Suprapubic skin (tissue), 4 donors: ENCODE measurements at regions not wholly inside any gene's neighbourhood (a gene's known extent, or its start where the extent isn't known, plus 50 kb on each side); places are given as distances from the start of the nearest gene placed in this dataset.

Experiments used
- DNase-seq, 2 donors: peaks; one replicate each; pipeline ENCODE4 v3.0.0-alpha.2; 2019; ENCODE audit warnings: low spot score in 2 of 2
- H3K27ac ChIP-seq: fragments of 200-600 bp; sonication (generic); one replicate; pipeline ENCODE4 v1.5.1; 2019
- H3K27me3 ChIP-seq: fragments of 200-600 bp; sonication (generic); one replicate; pipeline ENCODE4 v1.5.1; 2019
- H3K36me3 ChIP-seq: fragments of 200-600 bp; sonication (generic); one replicate; pipeline ENCODE4 v1.5.1; 2019
- H3K4me1 ChIP-seq: fragments of 200-600 bp; sonication (generic); one replicate; pipeline ENCODE4 v1.5.1; 2019
- H3K4me3 ChIP-seq: fragments of 200-600 bp; sonication (generic); one replicate; pipeline ENCODE4 v1.5.1; 2019; ENCODE audit warnings: mild to moderate bottlenecking
- H3K9me3 ChIP-seq: fragments of 200-600 bp; sonication (generic); one replicate; pipeline ENCODE4 v1.5.1; 2019
- EP300 ChIP-seq: sonication (generic); formaldehyde crosslinking; IDR thresholded peaks from one replicate; pipeline ENCODE4 v1.6.1; 2017; ENCODE audit warnings: antibody characterized with exemption
- POLR2A ChIP-seq, 2 donors: fragments of 450-650 bp; IDR thresholded peaks; one replicate each; pipeline ENCODE4 v1.6.1; 2017; ENCODE audit warnings: antibody characterized with exemption in 2 of 2, mild to moderate bottlenecking in 2 of 2, moderate library complexity in 2 of 2
- POLR2AphosphoS5 ChIP-seq, 3 donors: sonication (generic); formaldehyde crosslinking; IDR thresholded peaks; one replicate each; pipeline ENCODE4 v1.6.1; 2017; ENCODE audit warnings: antibody characterized with exemption in 3 of 3
- WGBS: methylation state at CpG from one replicate; pipeline ENCODE4 v1.1.5; 2018; 5-methylcytosine and 5-hydroxymethylcytosine counted together
- TF ChIP-seq, protein P1 (sequence below), 2 donors: fragments of 200-600 bp in 1 of 2; fragments of 450-650 bp in 1 of 2; sonication (generic) in 1 of 2; IDR thresholded peaks; one replicate each; pipeline ENCODE4 v1.5.1; 2016 to 2019; ENCODE audit warnings: antibody characterized with exemption in 2 of 2, mild to moderate bottlenecking in 1 of 2, moderate library complexity in 1 of 2

DNA sequence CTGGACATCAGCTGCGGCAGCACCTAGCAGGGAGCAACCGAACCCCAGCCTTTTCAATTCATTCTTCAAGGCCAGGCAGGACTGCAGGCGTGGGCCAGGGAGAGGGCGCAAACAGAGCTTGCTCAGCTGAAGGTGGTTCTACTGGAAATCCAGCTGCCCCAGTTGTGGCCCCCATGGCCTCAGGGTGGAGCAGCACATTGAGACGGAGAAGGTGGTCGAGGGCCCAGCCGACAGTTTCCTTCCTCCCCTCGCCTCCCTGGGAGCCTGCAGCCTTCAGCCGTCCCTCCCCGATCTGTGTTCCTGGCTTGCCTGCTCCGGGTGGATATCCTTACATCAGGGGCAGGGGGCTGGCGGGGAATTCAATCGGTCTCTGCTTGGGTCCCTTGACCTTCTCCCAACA, 217.8 kb downstream of the ANKRD60 start:
- 86% methylated on average over 13 of the region's 13 CpGs for WGBS
- Histone ChIP-seq H3K27ac (no peak overlapping the region), H3K4me1 (no peaks in the 10 kb centered on the region), H3K27me3 (no peaks in the 10 kb centered on the region), H3K36me3 (no peaks in the 10 kb centered on the region), H3K9me3 (no peaks in the 10 kb centered on the region), H3K4me3 (no peak overlapping the region)
- peak in 1 of 2 donors; percentile 58 for DNase-seq
- TF ChIP-seq, protein P1, sequence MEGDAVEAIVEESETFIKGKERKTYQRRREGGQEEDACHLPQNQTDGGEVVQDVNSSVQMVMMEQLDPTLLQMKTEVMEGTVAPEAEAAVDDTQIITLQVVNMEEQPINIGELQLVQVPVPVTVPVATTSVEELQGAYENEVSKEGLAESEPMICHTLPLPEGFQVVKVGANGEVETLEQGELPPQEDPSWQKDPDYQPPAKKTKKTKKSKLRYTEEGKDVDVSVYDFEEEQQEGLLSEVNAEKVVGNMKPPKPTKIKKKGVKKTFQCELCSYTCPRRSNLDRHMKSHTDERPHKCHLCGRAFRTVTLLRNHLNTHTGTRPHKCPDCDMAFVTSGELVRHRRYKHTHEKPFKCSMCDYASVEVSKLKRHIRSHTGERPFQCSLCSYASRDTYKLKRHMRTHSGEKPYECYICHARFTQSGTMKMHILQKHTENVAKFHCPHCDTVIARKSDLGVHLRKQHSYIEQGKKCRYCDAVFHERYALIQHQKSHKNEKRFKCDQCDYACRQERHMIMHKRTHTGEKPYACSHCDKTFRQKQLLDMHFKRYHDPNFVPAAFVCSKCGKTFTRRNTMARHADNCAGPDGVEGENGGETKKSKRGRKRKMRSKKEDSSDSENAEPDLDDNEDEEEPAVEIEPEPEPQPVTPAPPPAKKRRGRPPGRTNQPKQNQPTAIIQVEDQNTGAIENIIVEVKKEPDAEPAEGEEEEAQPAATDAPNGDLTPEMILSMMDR (IDR thresholded peaks at IDR 0.05), result no peak
- TF ChIP-seq POLR2AphosphoS5 (IDR thresholded peaks at IDR 0.05), result no peak
- no peak for TF ChIP-seq EP300
- no peak for TF ChIP-seq POLR2A (IDR thresholded peaks at IDR 0.05)

DNA sequence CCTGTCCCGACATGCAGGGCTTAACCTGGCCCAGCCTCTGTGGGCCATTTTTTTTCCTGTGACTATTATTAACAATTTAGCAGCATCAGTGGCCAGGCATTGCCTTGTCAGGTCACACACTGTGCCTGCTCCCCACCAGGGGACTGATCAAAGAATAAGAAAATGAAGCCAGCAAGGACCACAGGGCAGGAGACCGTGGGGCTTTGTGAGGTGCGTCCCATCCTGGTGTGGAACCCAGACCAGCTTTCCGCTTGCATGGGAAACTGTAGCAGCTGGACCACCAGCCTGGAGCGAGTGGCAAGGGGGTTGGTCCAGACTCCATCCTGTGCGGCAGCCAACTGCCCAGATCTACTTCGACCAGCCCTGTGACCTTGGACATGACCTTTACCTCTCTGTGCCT, 218.3 kb downstream of the ANKRD60 start:
- Histone ChIP-seq H3K27ac (no peak overlapping the region), H3K4me1 (no peaks in the 10 kb centered on the region), H3K36me3 (no peaks in the 10 kb centered on the region), H3K27me3 (no peaks in the 10 kb centered on the region), H3K9me3 (no peaks in the 10 kb centered on the region), H3K4me3 (no peak overlapping the region)
- TF ChIP-seq, protein P1 (IDR thresholded peaks at IDR 0.05), result no peak
- TF ChIP-seq POLR2A (IDR thresholded peaks at IDR 0.05) (no peak), EP300 (no peak), POLR2AphosphoS5 (IDR thresholded peaks at IDR 0.05) (no peak)
- DNase-seq, result no peak
- WGBS, result 82% methylated on average over 7 of the region's 7 CpGs

DNA sequence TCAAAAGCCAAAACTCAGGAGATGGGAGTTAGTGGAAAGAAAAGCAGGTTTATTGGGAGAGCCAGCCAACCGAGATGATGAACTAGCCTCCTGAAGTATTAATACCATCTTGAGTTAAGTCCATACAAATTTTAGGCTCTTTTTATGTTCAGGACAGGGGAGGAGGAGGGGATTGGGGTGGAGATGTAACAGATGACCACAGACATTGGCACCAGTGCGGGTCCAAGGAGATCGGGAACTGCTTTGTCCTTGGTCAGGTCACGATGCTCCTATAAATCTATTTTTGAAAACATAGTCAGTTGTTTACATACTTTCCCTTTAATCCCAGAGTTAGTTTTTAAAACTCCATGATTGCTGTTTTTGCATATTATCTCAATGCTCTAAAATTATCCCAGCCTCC, 219.6 kb downstream of the ANKRD60 start:
- 76% methylated on average over 4 of the region's 4 CpGs for WGBS
- no peak overlapping the region for H3K4me3 ChIP-seq
- TF ChIP-seq POLR2AphosphoS5 (IDR thresholded peaks at IDR 0.05) (no peak), EP300 (no peak), POLR2A (IDR thresholded peaks at IDR 0.05) (no peak)
- TF ChIP-seq, protein P1 (IDR thresholded peaks at IDR 0.05), result no peak
- DNase-seq, result no peak
- no peaks in the 10 kb centered on the region for H3K36me3 ChIP-seq
- no peaks in the 10 kb centered on the region for H3K27me3 ChIP-seq
- H3K27ac ChIP-seq, result no peak overlapping the region
- no peaks in the 10 kb centered on the region for H3K4me1 ChIP-seq
- no peaks in the 10 kb centered on the region for H3K9me3 ChIP-seq

DNA sequence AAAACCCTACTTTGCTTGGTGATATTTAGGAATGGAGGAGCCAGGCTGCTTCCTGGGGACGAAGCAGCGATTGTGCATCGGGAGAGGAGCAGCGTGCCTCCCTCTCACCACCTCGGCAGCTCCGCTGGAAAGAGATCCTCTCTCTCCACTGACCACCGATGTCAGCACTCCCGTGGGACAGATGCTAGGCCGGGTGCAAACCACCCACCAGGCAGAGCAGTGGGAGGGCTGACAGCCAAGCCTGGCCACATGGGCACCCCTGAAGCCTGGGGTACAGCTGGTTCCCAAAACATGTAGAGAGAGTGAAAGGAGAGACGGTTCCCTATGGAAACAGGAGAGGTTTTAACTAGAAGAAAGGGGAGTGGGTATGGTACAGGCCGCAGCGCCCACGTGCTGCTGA, 220.0 kb downstream of the ANKRD60 start:
- no peaks in the 10 kb centered on the region for H3K27me3 ChIP-seq
- no peak overlapping the region for H3K27ac ChIP-seq
- TF ChIP-seq, protein P1 (IDR thresholded peaks at IDR 0.05), result no peak
- TF ChIP-seq EP300 (no peak), POLR2A (IDR thresholded peaks at IDR 0.05) (no peak), POLR2AphosphoS5 (IDR thresholded peaks at IDR 0.05) (no peak)
- no peaks in the 10 kb centered on the region for H3K4me1 ChIP-seq
- 84% methylated on average over 13 of the region's 13 CpGs for WGBS
- no peak for DNase-seq
- H3K36me3 ChIP-seq, result no peaks in the 10 kb centered on the region
- no peaks in the 10 kb centered on the region for H3K9me3 ChIP-seq
- H3K4me3 ChIP-seq, result no peak overlapping the region

DNA sequence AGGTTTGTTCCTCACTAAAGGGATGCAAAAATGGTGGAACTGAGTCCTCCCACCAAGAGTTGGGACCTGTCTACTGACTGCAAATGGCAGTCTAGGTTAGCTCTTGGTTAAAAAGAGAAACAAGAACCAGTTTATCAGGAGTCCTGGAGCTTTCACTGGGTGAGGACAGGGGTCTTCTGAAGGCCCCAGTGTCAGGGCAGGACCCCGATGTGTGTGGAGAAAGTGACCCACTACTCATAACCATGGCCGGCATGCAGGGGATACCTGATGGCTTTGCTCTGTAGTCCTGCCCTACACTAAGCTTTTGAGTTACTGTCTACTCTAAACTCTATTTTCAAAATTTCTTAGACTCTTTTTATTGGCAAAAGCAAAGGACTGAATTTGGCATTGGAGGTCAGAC, 220.5 kb downstream of the ANKRD60 start:
- TF ChIP-seq, protein P1 (IDR thresholded peaks at IDR 0.05), result no peak
- no peak for TF ChIP-seq EP300
- no peak for TF ChIP-seq POLR2A (IDR thresholded peaks at IDR 0.05)
- no peak for TF ChIP-seq POLR2AphosphoS5 (IDR thresholded peaks at IDR 0.05)
- DNase-seq, result no peak
- no peaks in the 10 kb centered on the region for H3K4me1 ChIP-seq
- 100% methylated on average over 2 of the region's 2 CpGs for WGBS
- H3K27me3 ChIP-seq, result no peaks in the 10 kb centered on the region
- H3K9me3 ChIP-seq, result no peaks in the 10 kb centered on the region
- H3K4me3 ChIP-seq, result no peak overlapping the region
- no peaks in the 10 kb centered on the region for H3K36me3 ChIP-seq
- no peak overlapping the region for H3K27ac ChIP-seq
